GM18858 (cell line): ENCODE measurements at regions not wholly inside any gene's neighbourhood (a gene's known extent, or its start where the extent isn't known, plus 50 kb on each side); places are given as distances from the start of the nearest gene placed in this dataset.
A peak's percentile ranks its signal among the peaks of the same experiment; 100 is the strongest.
"Not testable (repeated sequence)": the region's sequence is repeated elsewhere in the genome, so short reads cannot be mapped to it uniquely, and the experiment has no call there.

ENCODE experiments used
- ATAC-seq: cut with Tn5 transposase; IDR thresholded peaks from one replicate; pipeline ENCODE4 v1.9.1; 2021; ENCODE audit not compliant: unreplicated experiment

DNA sequence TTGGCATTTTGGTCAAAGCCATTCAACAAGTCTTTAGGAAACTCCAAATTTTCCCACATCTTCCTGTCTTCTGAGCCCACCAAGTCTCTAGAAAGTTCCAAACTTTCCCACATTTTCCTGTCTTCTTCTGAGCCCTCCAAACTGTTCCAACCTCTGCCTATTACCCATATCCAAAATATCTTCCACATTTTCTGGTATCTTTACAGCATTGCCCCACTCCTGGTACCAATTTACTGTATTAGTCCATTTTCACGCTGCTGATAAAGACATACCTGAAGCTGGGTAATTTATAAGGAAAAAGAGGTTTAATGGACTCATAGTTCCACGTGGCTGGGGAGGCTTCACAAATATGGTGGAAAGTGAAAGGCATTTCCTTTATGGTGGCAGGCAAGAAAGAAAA lies 56.1 kb upstream of the GABRA3 start:
- not testable (repeated sequence) for ATAC-seq

DNA sequence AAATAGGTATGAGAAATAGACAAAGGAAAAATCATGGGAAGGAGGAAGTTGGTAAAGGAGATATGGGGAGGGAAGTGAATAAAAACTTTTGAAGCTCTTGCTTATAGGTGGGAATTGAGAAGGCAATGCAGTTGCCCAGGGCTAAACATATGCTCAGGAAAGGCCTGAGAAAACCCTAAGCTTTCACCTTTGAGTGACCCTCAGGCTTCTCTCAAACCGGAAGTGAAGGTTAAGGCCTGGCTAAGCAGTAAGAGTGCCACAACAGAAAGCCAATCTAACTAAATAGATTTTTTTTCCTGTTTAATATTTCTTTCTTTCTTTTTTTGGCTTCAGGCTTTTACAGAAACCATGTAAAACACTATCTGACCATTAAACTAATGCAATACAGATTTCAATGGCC lies 69.5 kb upstream of the GABRA3 start:
- peak; percentile 79 for ATAC-seq

DNA sequence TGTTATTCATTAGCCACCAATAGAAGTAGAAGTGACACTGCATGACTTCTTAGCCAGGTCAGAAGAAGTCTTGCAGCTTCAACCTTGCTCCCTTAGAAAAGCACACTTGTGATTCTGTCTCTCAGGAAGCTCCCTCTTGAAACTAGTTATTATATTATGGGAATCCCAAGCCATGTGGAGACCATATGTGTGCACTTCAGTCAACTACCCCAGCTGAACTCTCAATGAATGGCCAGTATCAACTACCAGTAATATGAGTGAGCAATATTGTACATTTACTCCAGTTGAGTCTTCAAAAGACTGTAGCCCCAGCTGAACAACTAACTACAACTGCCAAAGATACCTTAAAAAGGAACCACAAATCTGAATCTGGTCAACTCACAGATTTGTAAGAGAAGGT lies 77.1 kb upstream of the GABRA3 start:
- no peak for ATAC-seq

DNA sequence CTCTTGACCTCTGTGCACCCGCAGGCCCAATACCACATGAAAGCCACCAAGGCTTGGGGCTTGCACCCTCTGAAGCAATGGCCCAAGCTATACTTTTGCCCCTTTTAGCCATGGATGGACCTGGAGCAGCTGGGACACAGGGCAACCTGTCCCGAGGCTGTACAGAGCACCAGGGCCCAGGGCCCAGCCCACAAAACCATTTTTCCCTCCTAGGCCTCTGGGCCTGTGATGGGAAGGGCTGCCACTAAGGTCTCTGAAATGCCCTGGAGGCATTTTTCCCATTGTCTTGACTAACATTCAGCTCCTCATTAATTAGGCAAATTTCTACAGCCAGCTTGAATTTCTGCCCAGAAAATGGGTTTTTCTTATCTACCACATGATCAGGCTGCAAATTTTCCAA lies 79.9 kb upstream of the GABRA3 start:
- ATAC-seq, result no peak

GRCh38 chrX:152537373-152537772 lies 86.3 kb upstream of the GABRA3 start:
- no peak for ATAC-seq

- ATAC-seq, result no peak
Measured at GRCh38 chrX:152573866-152574265, 63.8 kb upstream of the GABRQ start.

DNA sequence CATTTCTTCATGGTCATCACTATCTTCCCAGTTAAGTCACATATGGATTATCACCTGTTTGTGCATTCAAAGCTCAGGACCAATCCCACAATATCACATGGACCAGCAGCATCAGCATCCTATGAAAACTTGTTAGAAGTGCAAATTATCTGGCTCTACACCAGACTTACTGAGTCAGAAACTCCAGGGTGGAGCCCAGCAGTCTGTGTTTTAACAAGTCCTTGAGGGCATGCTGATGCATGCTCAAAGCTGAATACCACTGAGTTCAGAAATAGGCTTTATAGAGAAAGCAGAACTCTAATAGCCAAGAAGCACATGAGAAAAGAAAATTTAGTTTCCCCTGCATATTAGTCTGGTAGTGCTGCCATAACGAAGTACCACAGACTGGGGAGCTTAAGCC lies 62.4 kb upstream of the GABRQ start:
- ATAC-seq, result no peak

GRCh38 chrX:152587523-152587922 lies 50.2 kb upstream of the GABRQ start:
- ATAC-seq, result not testable (repeated sequence)
